Stimulated activated CD4-positive, alpha-beta T cell treated with anti-CD3 and anti-CD28 coated beads, Interleukin-15, amount 100 ng/mL, for 24 hours (primary cell): ENCODE measurements at regions not wholly inside any gene's neighbourhood (a gene's known extent, or its start where the extent isn't known, plus 50 kb on each side); places are given as distances from the start of the nearest gene placed in this dataset.
"Not testable (repeated sequence)": the region's sequence is repeated elsewhere in the genome, so short reads cannot be mapped to it uniquely, and the experiment has no call there.

ENCODE experiments used
- DNase-seq: peaks from one replicate; pipeline ENCODE4 v3.0.0-alpha.2; 2020

DNA sequence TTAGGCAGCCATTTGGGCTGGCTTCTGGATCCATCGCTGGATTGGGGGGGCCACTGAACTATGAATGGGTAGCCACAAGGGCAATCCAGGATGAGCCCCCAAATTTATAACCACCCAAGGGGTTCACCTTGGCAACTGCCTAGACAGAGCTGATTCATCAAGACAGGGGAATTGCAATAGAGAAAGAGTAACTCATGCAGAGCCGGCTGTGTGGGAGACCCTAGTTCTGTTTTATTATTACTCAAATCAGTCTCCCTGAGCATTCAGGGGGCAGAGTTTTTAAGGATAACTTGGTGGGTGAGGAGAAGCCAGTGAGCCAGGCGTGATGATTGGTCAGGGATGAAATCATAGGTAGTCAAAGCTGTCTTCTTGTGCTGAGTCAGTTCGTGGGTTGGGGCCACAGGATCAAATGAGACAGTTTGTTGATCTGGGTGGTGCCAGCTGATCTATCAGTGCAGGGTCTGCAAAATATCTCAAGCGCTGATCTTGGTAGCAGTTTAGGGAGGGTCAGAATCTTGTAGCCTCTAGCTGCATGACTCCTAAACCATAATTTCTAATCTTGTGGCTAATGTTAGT lies 57.9 kb downstream of the DNAJB9 start:
- DNase-seq = no peak

DNA sequence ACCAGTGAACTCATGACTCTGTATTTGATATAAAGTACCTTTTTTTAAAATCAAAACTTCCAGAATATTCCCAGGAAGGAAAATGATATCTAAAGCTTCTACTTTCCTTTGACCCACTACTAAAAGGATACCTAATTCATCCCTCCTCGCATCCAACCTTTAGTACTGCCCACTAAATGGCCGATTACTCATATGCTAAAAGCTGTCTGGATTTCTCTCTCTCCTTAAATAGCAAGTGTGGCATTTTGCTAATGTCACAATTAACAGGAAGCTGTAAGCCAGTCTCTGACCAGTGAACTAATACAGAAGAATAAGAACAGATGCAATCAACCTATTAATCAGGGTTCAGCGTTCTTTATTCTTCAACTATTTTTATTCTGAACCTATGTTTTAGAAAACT lies 59.0 kb downstream of the DNAJB9 start:
- DNase-seq = no peak

DNA sequence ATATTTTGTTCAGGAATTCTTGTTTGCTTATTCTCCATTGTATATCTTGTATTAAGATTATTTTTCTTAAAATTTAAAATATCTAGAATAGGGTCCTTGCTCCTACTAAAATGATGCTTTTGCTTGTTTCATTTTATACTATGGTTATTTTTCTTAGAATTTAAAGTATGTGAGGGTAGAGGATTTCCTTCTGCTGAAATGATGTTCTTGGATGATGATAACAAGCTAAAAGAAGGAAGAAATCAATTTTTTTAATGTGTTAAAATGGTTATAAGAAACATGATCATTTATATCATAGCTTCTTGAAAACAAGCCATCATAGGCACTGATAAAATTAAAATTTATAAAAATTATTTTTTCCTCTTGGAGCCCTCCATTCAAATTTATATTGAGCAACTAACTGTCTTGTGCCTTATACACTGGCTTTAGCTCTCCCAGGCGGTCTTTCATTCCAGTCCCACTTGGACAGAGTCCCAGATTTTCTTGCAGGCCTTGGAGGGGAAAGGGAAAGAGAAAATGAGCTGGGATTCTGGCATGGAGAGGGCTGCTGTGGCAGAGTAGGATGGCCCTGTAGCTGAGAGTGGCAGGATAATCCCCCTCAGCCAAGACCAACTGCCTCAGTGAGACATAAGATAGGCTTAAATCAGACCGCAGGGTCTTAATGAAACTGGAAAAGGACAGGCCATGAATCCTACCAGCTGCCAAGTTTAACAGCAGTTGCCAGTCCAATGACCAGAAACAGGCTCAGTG lies 60.2 kb downstream of the DNAJB9 start:
- no peak for DNase-seq

DNA sequence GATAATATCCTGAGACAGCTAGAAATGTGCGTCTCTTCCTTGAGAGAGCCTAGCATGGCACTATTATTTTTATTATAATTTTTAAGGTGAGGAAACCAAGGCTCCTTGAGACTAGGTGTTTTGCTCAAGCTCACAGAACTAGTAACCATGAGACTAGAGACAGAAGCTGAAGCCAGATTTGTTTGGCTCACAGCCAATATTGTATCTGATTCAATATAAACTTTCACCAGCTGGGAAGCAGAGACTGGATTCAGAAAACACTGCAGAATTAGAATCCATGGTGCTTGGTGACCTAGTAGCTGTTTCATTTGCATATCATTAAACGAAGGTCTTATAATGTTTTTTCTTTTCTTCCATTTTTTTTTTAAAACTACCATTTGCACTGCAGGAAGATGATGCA lies 64.4 kb downstream of the DNAJB9 start:
- DNase-seq = no peak

DNA sequence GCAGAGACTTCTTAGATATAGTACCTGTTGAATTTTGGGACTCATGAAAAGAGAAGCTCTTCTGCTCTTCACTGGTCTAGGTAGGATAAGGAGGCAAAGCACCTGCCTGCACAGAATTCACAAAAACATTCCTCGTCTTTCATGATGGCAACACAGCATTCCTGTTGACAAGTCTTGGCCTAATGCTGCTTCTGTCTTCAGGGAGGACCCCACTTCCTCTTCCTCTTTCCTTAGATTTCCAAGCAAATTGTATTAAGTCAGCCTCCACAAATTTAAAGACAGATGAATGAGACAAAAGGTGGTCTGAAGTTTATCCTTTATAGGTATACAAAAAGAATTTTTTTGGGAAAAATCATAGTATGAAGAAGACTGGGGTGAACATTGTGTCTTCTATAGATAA lies 64.9 kb downstream of the DNAJB9 start:
- no peak for DNase-seq

DNA sequence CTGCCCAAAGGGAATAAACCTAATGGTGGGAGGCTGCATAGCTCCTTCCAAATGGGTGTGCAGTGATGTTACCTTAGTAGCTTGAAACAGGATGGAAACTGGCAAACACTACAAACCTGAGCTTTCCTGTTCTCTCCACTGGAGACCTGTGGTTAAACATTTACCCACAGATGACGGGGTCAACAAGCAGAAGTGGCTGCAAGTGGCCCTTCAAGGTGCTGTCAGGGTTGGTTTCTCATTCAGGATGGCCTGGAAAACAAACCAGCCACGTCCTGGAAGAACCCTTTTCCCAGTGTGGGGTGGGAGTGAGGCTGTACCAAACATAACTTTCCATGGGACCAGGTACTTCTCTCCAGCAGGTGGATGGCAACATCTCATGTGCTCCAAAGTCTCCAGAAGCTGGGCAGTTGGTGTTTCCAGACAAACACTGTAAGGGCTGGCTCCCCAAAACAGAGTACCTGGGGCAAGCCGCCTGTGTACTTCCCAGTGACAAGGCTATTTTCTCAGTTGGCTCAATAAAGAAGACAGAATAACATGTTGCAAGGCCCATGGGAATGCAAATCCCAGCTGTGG lies 67.5 kb downstream of the DNAJB9 start:
- no peak for DNase-seq

DNA sequence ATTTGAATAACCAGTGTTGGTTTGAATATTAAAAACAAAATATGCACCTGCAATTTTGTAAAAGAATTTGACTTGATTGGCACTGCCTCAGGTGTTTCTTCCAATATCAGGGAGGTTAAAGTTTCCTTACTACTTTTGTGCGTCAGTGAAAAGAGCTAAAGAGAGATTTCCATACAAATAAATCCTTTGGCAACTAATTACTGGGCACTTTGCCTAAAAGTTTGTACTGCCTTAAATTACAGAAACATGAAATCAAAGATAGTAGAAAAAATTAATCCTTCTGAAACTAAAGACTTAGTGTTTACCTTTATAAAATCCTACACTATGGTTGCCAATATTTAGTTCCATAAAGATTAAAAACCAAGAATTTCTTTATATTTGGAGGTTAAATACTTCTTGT lies 72.5 kb downstream of the DNAJB9 start:
- DNase-seq = no peak

DNA sequence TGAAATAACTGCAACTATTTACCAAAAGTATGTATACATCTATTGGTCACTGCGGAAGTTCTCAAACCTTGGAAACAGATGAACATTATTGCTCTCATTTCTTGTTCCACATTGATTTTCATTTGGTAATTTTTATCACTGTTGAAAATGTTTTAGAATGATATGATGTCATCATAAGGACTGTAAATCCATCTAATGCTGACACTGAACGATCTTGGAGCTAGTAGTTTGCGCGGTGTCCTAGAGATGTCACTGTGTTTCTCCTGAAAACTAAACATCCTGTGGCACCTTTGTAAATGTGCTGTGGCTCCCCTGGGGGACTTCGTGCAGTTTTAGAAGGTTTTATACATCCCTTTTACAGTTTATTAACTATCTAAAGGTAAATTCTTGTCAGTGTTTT lies 73.5 kb downstream of the DNAJB9 start:
- DNase-seq = no peak

DNA sequence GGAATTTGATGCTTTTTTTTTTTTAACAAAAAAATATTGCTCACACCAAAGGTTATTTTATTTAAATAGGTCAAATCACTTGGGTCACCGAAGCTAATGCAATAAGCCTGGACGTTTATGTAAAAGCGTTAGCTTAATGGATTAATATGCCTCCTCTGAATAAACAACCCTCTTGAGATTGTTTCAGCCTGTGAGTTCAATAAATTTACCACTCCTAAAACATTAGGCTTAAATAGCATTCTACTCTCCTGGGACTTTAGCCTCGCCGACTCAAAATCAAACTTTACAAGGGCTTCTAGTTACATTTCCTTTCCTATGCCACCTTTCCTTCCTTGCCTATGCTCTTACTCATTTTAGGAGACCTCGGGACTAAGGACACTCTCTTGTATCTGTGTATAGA lies 79.3 kb downstream of the DNAJB9 start:
- DNase-seq = no peak

DNA sequence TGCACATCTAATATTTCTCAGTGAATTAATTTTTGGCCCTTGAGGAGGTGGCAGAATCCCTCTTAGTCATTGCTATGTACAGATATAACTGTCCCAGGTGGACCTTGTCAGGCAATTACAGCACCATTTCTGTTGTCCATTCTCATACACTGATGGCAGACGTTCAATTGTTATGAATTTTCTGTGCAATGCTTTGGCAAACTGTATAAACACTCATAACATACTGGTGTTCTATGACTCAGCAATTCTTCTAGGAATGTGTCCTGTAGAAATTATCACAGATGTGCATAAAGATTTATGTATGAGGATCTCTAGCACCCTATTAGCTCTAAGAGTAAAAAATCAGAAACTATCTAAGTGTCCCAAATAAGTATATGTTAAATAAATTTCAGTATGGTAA lies 80.8 kb downstream of the DNAJB9 start:
- DNase-seq = no peak

DNA sequence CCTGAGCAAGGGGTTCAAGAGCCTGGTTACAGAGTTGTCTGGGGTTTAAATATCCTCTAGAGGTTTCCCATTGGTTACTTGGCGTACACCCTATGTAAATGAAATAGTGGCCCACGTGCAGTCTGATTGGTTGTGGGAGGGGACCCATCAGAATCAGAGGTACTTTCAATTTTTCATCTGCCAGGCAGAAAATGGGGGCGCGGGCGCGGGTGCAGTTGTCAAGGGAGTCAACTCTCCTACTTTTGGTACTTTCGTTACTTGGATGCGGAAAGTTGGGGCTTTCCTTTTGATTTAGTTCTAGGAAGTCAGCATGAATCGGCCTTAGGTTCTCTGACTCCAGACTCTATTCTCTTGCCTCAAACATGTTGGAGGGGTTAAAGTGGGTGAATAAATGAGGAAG lies 83.2 kb downstream of the DNAJB9 start:
- no peak for DNase-seq

DNA sequence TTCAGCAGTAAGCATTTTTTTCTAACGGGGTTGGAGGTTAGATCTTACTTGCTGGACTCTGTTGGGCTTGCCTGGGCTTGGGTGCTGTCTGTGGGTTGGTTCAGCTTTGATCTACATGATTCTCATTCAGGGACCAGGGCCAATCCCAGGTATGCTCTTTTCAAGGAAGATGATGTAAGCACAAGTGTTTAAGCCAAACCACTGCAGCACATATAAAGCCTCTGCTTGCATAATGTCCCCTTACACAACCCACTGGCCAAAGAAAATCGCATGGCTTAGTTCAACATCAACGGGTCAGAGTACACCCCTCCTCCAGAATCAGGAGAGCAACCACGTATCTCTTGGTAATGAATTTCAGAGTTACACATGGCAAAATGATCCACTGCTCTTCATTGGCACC lies 83.9 kb downstream of the DNAJB9 start:
- DNase-seq = no peak

DNA sequence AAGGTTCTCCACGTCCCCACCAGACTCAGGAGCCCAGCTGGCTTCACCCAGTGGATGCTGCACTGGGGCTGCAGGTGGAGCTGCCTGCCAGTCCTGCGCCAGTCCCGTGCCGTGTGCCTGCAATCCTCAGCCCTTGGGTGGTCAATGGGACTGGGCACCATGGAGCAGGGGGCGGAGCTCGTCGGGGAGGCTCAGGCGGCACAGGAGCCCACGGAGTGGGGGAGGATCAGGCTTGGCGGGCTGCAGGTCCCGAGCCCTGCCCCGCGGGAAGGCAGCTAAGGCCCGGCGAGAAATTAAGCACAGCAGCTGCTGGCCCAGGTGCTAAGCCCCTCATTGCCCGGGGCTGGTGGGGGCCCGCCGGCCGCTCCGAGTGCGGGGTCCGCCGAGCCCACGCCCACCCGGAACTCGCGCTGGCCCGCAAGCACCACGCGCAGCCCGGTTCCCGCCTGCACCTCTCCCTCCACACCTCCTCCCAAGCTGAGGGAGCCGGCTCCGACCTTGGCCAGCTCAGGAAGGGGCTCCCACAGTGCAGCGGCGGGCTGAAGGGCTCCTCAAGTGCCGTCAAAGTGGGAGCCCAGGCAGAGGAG lies 87.6 kb downstream of the DNAJB9 start:
- not testable (repeated sequence) for DNase-seq

DNA sequence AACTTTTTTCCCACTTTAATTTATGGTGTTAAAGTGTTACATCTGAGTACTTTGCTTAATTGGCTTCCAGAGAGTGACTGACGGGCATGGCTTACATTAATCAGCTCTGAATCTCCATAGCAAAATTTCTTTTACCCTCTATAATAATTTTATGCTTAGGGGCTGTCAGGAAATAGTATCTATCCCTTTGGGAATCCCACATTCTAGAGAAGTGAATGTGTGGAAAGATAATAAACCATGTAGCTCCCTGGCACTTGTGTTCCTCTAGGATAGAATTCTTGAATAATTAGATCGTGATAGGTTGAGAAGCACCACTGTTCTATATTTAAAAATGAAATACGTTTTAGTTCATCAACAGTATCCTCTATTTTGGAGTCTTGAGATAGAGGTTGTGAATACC lies 89.6 kb downstream of the DNAJB9 start:
- no peak for DNase-seq

DNA sequence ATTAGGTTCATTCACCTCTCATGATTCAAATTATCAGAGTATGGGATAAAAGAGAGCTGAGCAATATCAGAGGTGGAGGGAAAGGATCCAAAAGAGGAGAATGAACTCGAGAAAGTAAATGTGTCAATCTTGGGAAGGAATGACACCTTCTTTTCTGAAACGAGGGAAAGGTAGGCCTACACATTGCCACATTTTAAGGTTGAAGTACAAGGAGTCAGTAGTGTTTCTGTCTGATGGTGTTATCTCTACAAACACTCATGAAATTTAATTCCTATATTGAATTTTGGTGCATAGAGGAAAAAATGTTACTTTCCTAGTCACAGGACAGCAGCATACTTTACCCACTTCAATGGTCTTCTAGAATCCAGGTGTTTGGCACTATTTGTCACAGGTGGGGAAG lies 90.2 kb downstream of the DNAJB9 start:
- DNase-seq = no peak

DNA sequence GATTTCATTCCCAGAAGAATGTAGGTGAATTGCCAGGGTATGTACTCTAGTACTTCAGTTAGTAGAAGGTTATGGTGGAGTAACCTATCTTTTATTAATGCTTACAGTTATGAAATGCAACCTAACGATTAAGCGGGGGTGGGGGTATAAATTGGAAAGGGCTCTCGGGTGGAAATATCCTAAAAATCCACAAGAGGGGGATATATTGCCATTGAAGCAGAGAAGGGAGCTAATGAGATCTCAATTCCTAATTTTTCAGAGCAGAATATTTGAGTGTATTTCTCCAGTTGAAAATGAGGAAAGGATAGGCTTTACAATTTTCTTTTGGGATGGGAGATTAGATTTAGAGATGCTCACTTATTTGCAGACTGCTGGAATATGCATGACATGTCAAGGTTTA lies 90.8 kb downstream of the DNAJB9 start:
- DNase-seq = no peak

DNA sequence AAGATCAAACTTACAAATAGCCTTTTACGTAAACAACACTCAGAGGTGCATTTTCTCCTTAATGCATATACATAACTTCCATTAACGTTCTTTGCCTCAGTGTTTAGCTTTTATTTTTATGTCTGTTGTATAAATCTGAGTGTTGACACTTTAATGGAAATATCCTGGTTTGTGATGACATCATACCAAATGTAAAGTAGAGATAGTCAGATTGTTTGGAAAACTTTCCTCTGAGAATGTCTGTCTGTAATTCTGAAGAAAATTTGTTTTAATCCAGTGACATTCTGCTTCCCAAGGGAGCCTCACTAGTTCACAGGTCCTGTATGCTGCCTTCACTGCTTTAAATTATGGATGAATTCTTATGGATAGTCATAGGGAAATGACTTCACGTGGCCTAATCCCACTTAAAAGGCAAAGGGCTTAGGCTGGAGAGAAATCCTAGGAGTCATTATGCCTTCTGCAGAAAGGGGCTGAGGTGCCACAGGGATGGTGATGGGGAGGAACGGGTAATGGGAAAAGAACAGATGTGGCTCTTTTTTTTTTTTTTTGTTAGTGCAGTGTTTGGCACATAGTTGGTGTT lies 93.2 kb downstream of the DNAJB9 start:
- no peak for DNase-seq

DNA sequence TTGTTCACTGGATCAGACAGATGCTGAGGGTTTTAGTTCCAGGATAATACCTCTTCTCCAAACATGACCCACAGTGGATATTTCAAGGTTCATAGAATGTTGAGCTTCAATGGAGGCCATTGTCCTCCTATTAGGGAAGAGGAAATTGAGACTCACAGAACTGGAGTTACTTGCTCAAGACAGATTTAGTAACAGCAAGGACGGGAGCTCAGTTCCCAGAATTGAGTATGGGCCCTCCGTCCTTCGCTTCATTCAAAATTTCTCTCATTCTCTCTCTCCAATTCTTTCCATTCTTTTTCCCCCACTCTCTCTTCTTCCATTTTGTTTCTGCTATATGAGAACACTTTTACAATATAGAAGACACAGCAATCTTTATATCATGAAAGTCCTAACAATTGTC lies 94.0 kb downstream of the DNAJB9 start:
- DNase-seq = no peak

DNA sequence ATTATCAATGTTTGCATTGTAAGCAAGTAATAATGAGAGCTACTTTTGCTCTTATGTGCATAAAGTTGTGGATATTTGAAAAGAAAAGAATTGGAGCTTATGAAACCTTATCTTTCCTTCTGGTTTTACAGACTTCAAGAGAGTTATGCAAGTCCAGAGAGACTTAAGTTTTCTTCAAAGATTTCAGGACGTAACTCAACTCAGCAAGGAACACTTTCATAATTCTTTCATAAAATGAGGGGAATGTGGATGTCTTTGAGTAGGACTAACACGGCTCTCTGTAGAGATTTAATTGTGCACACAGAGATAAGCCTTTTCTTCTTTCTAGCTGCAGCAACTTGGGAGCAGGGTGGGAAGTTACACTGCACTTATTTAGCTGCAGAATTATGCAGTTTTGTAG lies 97.5 kb downstream of the DNAJB9 start:
- DNase-seq = no peak

DNA sequence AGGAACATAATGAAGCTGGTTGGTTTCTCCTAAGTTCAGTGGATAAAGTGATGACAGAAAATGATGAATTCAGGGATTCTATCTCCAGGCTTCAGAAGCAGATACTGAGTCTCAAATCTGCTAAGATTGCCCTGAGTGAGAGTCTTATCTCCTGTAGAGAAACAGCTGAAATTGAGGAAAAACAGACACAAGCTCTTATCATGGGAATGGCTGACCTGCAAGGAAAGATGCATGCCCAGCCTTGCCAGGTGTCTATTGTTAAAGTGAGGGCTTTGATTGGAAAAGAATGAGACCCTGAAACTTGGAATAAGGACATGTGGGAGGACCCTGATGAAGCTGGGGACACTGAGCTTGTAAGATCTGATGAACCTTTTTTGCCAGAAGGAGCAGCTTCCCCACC lies 100.3 kb downstream of the DNAJB9 start:
- no peak for DNase-seq

DNA sequence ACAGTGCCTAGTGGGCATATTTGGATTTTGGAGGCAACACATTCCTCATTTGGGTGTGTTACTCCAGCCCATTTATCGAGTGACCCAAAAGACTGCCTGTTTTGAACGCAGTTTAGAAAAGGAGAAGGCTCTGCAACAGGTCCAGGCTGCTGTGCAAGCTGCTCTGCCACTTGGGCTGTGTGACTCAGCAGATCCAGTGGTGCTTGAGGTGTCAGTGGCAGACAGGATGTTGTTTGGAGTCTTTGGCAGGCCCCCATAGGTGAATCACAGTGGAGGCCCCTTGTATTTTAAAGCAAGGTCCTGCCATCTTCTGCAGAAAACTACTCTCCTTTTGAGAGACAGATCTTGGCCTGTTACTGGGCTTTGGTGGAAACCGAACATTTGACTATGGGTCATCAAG lies 104.0 kb downstream of the DNAJB9 start:
- not testable (repeated sequence) for DNase-seq

DNA sequence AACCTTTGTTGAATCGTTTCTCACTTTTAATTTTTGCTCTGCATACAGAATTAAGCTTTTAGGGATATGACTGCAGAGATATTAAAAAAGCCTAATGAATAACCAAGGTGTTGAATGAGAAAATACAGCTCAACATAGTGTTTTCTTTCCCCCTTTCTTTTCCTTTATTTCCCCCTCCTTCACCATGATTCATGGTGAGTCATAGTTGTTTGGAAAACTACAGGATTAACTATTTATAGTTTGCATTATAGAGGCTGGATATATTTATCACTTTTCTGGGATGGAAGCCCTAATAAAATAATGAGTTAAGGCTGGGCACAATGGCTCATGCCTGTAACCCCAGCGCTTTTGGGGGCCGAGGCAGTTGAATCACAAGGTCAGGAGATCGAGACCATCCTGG lies 115.0 kb downstream of the DNAJB9 start:
- DNase-seq = no peak

DNA sequence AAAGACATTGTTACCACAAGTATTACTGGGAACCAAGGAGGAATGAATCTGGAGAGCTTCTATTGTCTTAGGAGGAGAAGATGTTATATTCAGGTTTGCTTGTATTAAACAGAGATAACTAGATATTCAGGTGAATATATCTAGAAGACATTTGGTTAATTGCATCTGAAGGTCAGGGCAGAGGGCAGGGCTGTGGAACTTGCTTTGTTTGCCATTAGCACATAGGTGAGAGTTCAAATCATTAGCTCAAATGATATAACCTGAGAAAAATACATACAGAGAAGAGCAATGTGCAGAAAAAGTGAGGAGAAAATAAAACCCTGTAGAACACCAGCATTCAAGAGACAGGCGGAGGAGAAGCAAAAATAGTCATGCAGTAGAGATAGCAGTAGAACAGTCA lies 116.8 kb downstream of the DNAJB9 start:
- no peak for DNase-seq

DNA sequence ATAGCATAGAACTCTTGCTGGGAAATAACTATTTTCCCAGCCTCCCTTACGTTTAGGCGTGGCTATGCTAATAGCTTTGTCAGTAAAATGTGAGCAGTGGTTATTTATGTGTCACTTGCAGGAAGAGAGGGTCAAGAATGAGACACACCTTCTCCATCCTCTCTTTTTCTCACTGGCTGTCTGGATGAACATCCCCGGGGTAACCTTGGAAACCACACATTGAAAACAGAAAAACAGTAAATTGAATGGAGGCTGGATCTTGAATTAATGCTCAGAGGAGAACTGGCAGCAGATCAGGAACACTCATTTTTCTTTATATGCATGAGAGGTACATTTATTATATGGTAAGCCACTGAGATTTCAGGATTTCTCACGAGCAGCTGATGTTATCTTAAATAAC lies 127.6 kb downstream of the DNAJB9 start:
- DNase-seq = no peak
